GM06990 (cell line): ENCODE measurements at regions not wholly inside any gene's neighbourhood (a gene's known extent, or its start where the extent isn't known, plus 50 kb on each side); places are given as distances from the start of the nearest gene placed in this dataset.

ENCODE experiments used
- DNase-seq: peaks from one replicate; pipeline ENCODE4 v3.0.0-alpha.2; 2011; ENCODE audit not compliant: insufficient read length; ENCODE audit errors: extremely low read depth
- H3K27me3 ChIP-seq: replicated peaks from 2 replicates; pipeline ENCODE4 v1.6.0; 2011; ENCODE audit warnings: low read length; ENCODE audit not compliant: control insufficient read depth, insufficient read depth
- H3K36me3 ChIP-seq: 2 replicates; pipeline ENCODE4 v1.5.1; 2011; ENCODE audit warnings: low read length; ENCODE audit not compliant: control insufficient read depth, insufficient read depth
- H3K4me3 ChIP-seq: replicated peaks from 2 replicates; pipeline ENCODE4 v1.5.1; 2011; ENCODE audit warnings: low read depth, mild to moderate bottlenecking, control low read depth, low read length
- CTCF ChIP-seq: IDR thresholded peaks from 2 replicates; pipeline ENCODE4 v1.5.1; 2011; ENCODE audit warnings: low read length, control low read depth, mild to moderate bottlenecking, inconsistent platforms; ENCODE audit not compliant: insufficient read depth, poor library complexity, severe bottlenecking

GRCh38 chr5:36370073-36370472 lies 68.4 kb upstream of the RANBP3L start:
- Histone ChIP-seq H3K4me3 (no peak overlapping the region), H3K36me3 (no peaks in the 10 kb centered on the region), H3K27me3 (no peaks in the 10 kb centered on the region)
- no peak for DNase-seq
- no peak for TF ChIP-seq CTCF

- H3K4me3 ChIP-seq = no peak overlapping the region
- H3K36me3 ChIP-seq = no peaks in the 10 kb centered on the region
- DNase-seq = no peak
- no peak for TF ChIP-seq CTCF
- no peaks in the 10 kb centered on the region for H3K27me3 ChIP-seq
Measured at GRCh38 chr5:36371366-36371765, 69.7 kb upstream of the RANBP3L start.

GRCh38 chr5:36373527-36374086 lies 71.9 kb upstream of the RANBP3L start:
- H3K27me3 ChIP-seq = no peaks in the 10 kb centered on the region
- no peak overlapping the region for H3K4me3 ChIP-seq
- H3K36me3 ChIP-seq = no peaks in the 10 kb centered on the region
- DNase-seq = no peak
- no peak for TF ChIP-seq CTCF

- no peak for DNase-seq
- H3K4me3 ChIP-seq = no peak overlapping the region
- H3K27me3 ChIP-seq = no peaks in the 10 kb centered on the region
- no peak for TF ChIP-seq CTCF
- no peaks in the 10 kb centered on the region for H3K36me3 ChIP-seq
Measured at GRCh38 chr5:36374266-36374862, 72.7 kb upstream of the RANBP3L start.

GRCh38 chr5:36377192-36377591 lies 75.5 kb upstream of the RANBP3L start:
- no peak for DNase-seq
- H3K36me3 ChIP-seq = no peaks in the 10 kb centered on the region
- no peak for TF ChIP-seq CTCF

GRCh38 chr5:36378551-36378950 lies 76.8 kb upstream of the RANBP3L start:
- TF ChIP-seq CTCF = no peak
- no peak overlapping the region for H3K4me3 ChIP-seq
- no peaks in the 10 kb centered on the region for H3K27me3 ChIP-seq
- no peaks in the 10 kb centered on the region for H3K36me3 ChIP-seq
- DNase-seq = no peak

More at GRCh38 chr5:36377192-36377591, 75.5 kb upstream of the RANBP3L start:
- no peaks in the 10 kb centered on the region for H3K27me3 ChIP-seq
- no peak overlapping the region for H3K4me3 ChIP-seq
